HK-2 (cell line): ENCODE measurements at regions not wholly inside any gene's neighbourhood (a gene's known extent, or its start where the extent isn't known, plus 50 kb on each side); places are given as distances from the start of the nearest gene placed in this dataset.
"Not testable (repeated sequence)": the region's sequence is repeated elsewhere in the genome, so short reads cannot be mapped to it uniquely, and the experiment has no call there.

Source experiments
- DNase-seq: peaks from one replicate; pipeline ENCODE4 v3.0.0-alpha.2; 2018; ENCODE audit not compliant: unreplicated experiment

DNA sequence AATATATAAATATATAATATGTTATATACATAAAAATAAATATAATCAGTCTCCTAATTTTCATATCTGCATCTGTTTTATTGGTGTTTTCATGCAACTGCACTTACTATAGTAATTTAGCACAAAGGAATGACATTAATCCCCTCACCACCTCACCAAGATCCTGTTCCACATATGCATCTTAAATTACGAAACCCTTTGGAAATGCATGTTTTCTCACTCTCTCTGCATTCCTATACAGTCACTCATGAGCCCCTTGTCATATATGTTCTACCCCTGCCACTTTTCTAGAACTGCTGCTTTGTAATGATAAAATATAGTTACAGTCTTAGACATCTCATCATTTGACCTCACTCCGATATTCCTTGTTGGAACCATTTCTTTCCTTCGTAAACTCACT is 728.7 kb upstream of the SLIT2 start:
- no peak for DNase-seq

DNA sequence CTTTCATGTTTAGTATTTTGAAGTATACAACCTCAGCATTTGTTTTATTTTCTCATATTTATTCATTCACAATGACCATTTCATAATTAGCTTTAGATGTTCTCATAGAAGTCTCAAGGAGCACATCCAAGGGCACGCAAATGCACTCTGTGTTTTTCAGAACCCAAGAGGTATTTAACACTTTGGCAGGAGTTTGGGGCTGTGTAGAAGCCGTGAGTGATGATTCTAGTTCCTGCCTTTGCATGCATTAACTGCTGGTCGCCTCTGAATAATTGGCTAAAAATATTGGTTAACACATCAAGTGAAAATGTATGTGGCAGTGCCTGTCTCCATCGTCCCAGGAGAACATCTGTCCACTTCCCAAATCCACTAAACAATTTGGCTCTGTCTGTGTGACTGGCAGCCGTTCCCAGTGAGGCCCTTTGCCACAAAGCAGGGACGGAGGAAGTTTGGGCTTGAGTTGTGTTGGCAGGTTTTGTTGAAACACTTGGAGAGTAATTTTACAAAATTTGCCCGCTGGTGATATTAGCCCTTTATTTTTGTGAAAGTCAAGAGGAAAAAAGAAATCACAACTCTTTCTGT is 730.7 kb upstream of the SLIT2 start:
- DNase-seq: no peak

DNA sequence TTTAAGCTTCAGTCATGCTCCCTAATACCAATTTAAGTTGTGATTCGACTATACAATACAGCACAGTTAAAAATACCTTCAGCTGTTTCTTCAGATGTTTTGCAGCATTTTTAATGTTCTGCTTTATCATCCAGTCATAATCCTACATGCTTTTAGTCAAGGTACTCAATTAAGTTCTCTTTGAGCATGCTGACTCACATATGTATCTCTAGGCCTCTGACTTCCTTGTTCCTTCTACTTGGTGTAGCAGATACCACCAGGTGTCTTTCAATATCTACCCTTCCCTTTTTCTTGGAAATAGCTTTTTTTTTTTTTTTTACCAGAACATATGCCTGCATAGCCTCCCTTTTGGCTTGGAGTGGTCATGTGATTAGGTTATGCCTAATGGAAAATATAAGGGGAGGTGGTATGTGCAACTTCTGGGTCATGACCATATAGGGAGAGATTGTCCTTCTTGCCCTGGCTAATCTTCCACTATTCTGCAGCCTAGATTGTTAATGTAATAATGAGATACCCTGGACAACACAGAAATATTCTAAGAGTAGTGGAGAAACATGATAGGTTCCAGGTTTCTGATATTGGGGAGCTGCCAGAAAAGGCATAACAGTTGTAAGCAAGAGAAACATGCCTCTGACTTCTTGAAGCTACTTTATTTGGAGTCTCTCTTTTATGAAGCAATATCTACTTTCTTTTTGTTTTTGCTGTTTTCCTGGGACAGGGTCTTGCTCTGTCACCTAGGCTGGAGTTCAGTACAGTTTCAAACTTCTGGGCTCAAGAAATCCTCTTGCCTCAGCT is 737.2 kb upstream of the SLIT2 start:
- no peak for DNase-seq

DNA sequence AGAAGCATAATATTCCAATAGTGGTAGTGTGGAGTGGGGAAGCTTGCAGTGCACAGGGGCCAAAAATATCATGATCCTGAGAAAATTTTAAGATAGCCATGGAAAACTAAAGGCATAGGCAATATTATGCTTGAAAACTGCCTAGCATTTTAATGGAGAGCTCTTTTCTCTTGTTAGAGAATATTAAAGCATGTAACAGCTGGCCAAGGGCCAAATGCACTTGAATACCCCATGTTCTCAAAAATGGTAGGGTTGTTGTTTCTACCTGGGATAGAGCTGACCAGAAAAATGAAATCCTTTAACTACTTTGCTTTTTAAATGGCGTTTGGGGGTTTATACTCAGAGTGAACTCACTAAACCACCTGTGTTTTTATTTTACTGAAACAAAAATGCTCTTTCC is 739.6 kb upstream of the SLIT2 start:
- DNase-seq: no peak

DNA sequence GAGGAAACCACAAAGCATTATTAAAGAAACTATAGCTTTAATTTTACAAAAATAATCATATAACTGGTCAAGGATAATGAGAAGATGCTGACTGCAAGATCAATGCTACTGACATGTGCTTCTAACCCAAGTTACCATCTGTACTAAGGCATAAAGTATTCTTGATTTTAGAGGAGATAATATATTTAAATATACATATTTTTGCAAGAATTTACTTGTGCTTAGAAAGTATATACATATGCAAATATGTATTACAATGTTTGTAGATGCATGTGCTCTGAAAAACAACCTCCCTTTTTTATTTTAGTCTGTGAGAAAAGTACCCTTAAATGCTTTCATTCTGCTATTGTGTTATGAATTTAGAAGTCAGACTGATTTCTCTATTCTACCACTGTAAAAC is 740.7 kb upstream of the SLIT2 start:
- DNase-seq: no peak

DNA sequence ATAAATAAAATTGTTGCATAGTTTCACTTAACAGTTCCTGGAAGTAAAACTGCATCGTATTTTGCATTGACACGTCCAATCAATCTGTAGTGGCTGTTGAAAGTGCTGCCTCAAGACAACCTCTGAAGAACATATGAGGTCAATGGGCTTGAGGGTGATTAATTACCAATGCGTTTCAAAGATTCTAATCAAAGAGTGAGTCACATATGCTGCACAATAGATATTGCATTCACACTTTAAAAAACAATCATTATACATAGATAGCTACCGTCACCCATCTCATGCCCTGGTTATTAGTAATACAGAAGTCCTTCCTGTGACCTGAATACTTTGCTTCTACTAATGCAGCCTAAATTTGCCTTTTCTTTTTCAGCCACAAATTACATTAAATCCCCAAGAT is 743.3 kb upstream of the SLIT2 start:
- no peak for DNase-seq

DNA sequence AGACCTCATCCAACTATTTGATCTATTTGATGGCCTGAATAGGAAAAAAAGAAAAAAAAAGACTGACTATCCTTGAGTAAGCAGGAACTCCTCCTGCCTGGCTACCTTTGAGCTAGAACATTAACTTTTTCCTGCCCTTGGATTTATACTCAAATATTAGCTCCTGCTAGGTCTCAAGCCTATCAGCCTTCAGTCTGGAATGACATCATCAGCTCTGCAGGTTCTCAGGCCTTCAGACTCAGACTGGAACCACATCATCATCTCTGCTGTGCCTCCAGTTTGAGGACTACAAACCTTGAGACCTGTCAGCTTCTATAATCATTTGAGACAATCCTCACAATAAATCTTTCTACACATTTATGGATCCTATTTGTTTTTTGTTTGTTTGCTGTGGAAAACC is 754.0 kb upstream of the SLIT2 start:
- DNase-seq: no peak

DNA sequence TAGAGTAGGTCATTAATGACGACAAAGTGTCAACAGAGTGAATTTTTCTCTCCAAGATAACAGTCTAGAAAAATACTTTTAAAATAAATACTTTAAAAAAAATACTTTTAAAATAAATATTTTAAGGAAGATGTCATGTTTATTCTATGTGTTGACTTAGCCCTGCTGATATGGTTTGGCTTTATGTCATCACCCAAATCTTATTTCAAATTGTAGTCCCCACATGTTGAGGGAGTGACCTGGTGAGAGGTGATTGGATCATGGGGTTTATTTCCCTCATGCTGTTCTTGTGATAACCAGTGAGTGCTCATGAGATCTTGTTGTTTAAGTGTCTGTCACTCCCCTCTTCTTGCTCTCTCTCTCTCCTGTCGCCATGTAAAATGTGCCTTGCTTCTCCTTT is 754.9 kb upstream of the SLIT2 start:
- no peak for DNase-seq

DNA sequence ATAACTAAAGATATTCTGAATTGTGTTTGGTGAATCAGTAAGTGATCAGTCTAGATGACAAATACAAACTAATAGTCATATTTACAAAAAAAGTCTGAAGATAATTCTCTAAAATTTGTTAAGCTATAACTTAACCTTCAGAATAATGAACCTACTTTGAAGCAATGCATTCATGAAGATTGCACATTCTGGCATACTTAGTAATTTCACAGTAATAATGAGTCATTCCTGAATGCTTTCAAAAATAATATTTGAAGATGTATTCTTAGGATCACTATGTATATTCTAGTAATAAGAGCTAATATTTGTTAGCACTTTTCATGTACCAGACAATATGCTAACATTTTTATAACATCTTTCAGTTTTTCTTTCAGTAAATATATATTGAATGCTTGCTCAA is 756.7 kb upstream of the SLIT2 start:
- no peak for DNase-seq

DNA sequence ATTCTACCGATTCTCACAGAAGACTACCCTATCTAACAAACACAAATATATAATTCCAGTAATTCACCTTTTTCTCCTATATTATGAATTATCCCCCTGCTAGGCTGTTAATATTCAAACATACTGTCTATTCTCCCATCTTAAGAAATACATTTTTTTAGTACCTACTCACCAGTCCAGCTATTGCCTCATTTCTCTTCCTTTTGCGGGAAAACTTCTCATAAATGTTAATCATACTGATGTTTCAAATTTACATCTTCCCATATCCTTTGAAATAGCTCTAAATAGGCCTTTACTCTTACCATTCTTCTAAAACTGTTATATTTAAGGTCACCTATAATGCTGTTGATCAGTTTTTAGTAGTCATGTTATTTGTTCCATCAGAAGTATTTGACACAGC is 759.1 kb upstream of the SLIT2 start:
- DNase-seq: no peak

DNA sequence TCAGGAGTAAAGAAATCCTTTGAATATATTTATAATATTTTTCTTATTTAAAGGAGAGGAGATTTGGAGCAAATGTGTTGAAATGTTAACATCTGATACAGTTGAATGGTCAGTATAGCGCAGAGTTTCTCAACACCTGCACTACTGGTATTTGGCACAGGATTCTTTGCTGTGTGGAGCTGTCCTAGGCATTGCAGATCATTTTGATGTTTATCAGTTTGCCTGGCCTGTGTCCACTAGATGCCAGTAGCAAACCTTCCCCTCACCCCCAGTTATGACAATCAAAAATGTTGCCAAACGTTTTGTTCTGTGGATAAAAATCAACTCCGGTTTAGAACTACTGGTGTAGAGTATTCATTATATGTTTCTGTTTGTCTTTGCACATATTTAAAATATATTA is 765.3 kb upstream of the SLIT2 start:
- DNase-seq: peak; percentile 4

DNA sequence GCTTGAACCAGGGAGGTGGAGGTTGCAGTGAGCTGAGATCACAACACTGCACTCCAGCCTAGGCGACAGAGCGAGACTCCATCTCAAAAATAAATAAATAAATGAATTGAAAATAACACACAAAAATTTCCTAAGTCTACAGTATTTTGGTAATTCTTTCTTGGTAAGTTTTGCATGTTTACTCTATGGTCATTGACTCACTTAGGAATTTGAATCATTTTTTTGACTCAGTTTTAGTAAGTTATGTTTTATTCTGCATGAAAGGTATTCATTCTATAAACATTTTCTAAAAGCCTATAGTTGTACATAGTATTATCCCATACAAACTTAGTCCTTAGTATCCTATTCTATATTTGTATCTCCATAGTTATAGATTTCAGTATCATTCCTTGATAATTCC is 772.9 kb upstream of the SLIT2 start:
- no peak for DNase-seq

DNA sequence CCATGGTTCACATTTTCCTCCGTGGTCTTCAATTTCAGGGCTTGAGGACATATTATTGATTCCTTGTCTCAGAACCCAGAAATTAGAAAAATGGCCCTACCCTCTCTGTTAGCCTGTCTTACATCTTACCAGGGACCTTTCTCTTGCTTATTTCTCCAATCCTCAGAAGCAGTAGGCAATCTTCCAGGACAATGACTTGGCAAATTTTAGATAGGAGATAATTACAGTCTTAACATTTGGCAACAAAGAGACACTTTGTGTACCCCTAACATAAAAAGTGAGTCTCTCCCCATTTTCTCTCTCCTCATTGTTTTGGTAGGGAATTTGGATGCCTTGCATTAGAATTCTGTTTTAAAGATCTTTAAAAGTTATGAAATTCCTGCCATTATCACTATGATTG is 778.1 kb upstream of the SLIT2 start:
- DNase-seq: no peak

DNA sequence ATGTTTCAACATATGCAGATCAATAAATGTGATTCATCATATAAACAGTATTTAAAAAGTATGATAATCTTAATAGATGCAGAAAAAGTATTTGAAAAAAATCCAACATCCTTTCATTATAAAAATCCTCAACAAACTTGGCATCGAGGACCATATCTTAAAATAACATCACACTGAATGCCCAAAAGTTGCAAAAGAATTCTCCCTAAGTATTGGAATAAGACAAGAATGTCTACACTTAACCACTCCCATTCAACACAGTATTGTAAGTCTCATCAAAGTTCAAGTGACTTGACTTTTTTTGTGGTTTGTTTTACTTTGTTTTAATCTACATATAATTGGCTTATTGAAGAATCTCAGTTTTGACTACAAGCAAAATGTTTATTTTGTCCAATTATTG is 779.0 kb upstream of the SLIT2 start:
- no peak for DNase-seq

DNA sequence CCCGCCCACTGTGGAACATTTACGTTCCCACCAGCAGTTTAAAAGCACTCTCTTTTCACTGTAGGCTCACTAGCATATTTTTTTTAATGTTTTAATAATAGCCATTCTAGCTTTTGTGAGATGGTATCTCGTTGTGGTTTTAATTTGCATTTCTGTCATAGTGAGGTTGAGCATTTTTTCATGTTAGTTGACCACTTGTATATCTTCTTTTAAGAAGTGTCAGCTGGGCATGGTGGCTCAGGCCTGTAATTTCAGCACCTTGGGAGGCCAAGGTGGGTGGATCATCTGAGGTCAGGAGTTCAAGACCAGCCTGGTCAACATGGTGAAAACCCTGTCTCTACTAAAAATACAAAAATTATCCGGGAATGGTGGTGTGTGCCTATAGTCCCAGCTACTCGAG is 781.7 kb upstream of the SLIT2 start:
- DNase-seq: not testable (repeated sequence)

DNA sequence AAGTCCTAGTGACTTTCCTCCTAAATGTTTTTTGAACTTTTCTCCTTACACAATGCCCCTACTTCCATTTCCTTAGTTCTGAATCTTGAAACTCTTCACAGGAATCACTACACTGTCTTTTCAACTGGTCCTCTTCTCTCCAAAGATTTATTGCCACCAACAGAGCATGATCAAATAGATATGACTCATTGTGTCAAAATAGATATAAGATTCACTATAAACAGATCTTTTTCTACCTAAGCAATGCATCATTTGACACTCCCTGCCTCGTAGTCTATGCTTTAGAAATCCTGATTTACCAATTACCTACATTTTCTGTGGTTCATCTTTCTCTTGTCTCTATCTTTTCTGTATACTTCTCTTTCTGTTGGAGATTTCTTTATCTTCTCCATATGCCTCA is 789.6 kb upstream of the SLIT2 start:
- DNase-seq: no peak

DNA sequence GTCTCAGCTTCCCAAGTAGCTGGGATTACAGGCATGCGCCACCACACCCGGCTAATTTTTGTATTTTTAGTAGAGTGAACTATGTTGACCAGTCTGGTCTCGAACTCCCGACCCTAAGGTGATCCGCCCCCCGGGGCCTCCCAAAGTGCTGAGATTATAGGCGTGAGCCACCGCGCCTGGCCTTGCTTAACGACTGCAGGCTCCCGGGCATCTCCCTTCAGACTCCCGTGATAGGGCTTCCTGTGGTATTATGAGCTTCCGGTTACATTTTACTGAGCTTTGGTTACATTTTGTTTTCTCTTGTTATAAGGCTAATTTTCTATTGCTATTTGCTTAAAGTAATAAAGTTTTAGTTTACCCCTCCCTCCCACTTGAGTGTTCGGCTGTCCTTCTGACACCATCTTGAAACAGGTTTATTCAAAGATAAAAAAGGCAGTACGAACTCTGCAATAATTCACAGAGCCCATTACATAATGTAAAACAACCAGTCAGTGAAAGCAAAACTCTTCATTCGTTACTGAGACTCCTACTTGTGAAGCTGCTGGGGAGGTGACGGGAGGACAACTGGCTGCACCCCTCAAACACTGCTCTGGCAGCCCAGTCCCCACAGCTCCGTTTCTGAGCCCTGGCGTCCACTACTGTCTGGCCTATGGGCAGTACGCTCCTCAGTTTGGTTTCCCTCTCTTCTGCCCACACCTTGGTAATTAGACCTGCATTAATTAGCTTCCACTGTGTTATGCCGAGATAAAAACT is 795.7 kb upstream of the SLIT2 start:
- no peak for DNase-seq

DNA sequence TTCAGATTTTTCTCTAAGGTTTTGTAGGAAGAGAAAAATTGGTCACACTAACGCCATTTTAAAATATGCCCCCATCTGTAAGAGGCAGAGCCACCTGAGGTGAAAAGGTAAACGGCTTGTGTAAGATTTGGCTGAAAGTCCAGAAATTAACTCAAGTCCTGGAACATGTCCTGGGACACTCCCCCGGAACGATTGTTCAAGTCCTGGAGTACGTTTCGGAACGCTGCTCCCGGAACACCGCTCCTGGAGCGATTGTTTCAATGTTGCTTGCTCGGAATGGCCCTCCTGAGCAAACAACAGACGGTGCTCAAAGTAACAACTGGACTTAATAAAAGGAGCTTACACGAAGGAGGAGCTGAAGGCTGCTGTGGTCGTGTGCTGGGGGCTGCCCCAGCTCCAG is 796.5 kb upstream of the SLIT2 start:
- no peak for DNase-seq

DNA sequence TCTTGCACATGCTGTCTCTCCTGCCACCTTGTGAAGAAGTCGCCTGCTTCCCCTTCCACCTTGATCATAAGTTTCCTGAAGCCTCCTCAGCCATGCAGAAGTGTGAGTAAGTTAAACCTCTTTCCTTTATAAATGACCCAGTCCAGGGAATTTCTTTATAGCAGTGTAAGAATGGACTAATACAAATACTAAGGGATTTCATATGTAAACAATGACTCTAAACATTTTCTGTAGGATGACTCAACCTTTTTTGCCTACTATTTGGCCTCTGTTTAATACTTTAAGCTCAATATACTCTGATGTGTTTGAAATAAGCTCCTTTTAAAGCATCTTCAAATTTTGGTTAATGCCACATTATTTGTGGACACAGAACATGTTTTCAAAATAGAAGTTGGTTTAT is 813.5 kb upstream of the SLIT2 start:
- DNase-seq: no peak

DNA sequence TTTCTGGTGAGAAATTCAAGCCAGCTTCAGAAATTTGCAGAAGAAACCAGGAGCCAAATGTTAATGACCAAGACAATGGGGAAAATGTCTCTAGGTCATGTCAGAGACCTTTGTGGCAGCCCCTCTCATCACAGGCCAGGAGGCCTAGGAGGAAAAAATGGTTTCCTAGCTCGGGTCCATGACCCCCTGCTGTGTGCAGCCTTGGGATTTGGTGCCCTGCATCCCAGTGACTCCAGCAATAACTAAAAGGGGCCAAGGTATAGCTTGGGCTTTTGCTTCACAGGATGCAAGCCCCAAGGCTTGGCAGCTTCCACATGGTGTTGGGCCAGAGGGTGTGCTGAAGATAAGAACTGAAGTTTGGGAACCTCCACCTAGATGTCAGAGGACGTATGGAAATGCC is 814.7 kb upstream of the SLIT2 start:
- DNase-seq: no peak

DNA sequence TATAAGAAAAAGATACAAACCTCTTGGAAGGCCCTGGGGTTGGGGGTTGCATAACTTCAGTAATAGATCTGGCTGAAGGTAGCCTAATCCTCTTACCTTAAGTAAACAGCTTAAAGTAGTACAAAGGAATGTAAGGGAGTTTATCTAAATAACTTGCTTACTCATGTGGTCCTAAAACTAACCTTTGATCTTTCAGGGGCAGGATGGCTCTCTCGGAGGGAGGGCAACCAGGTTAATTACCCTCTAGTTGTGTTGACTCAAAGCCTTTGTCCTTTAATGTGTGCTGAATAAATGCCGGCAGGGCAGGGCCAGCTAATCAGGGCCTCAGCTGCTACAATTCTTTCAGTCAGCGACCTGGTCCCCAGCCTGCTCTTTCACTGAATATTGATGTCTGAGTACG is 822.0 kb upstream of the SLIT2 start:
- DNase-seq: no peak

DNA sequence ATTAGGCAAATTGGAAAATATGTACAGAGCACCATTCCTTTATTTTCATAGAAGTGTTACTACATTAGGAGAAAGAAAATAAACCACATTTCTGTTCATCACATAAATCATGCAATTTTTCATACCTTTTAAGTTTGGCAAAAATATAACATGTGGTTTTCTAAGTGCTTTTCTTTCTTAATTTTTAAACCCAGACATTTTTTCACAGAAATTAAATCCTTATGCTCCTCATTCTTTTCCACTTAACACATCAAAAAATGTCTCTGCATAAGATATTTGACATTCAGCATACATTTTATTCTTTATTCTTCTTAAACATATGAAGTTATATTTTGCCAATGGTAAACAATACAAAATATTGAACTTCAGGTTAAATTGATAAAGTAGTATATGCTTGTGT is 826.6 kb upstream of the SLIT2 start:
- no peak for DNase-seq

DNA sequence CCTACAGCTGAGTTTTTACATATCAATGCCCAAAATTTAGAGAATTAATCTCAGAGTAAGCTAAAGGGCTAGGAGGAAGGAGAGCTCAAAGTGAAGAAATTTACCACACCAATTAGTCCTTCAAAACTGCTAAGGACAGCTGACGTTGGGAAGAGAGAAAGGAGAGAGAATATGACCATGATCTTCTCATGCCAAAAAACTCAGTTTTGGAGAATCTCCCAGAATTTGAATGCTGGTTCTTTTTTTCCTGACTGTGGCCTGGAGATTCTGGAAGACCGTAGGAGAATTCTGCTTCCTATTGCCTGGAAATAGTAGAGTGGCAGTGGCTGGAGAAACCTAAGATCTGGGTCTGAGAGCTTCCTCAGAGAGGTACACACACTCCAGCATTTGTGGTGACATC is 834.4 kb upstream of the SLIT2 start:
- DNase-seq: no peak
